Gastrocnemius medialis (tissue), 4 donors: ENCODE measurements at regions not wholly inside any gene's neighbourhood (a gene's known extent, or its start where the extent isn't known, plus 50 kb on each side); places are given as distances from the start of the nearest gene placed in this dataset.

Experiments
- ATAC-seq, 2 donors: fragments of 150-250 bp; one replicate each; pipeline ENCODE4 v1.9.1; 2016
- DNase-seq, 2 donors: peaks; one replicate each; pipeline ENCODE4 v3.0.0-alpha.2; 2019
- H3K27ac ChIP-seq, 4 donors: fragments of 200-600 bp; sonication (generic); 1 replicate in 1 of 4; 2 replicates in 3 of 4; pipeline ENCODE4 v1.5.1; 2016 to 2018; ENCODE audit warnings: mild to moderate bottlenecking in 2 of 4, moderate library complexity in 1 of 4
- H3K27me3 ChIP-seq, 3 donors: fragments of 200-600 bp; sonication (generic) in 2 of 3; 1 replicate in 1 of 3; 2 replicates in 2 of 3; pipeline versions ENCODE4 v1.5.1 to v1.6.0; 2016 to 2019; ENCODE audit warnings: mild to moderate bottlenecking in 1 of 3, moderate library complexity in 1 of 3
- H3K36me3 ChIP-seq, 2 donors: fragments of 200-600 bp; sonication (generic) in 1 of 2; one replicate each; pipeline ENCODE4 v1.5.1; 2017 to 2018
- H3K4me1 ChIP-seq, 2 donors: fragments of 200-600 bp; sonication (generic) in 1 of 2; one replicate each; pipeline ENCODE4 v1.5.1; 2016 to 2017; ENCODE audit warnings: mild to moderate bottlenecking in 2 of 2
- H3K4me3 ChIP-seq, 4 donors: fragments of 200-600 bp; sonication (generic) in 3 of 4; 1 replicate in 1 of 4; 2 replicates in 3 of 4; pipeline ENCODE4 v1.5.1; 2016 to 2019; ENCODE audit warnings: mild to moderate bottlenecking in 2 of 4
- H3K9me3 ChIP-seq, 3 donors: fragments of 200-600 bp; sonication (generic) in 2 of 3; 1 replicate in 1 of 3; 2 replicates in 2 of 3; pipeline ENCODE4 v1.5.1; 2016 to 2019
- POLR2A ChIP-seq, 2 donors: fragments of 450-650 bp; IDR thresholded peaks; one replicate each; pipeline ENCODE4 v1.6.1; 2017; ENCODE audit warnings: antibody characterized with exemption in 2 of 2, mild to moderate bottlenecking in 2 of 2, moderate library complexity in 2 of 2
- in situ Hi-C, 4 donors: fragments of 200-750 bp; cut with MboI; loops; one replicate each; pipeline versions ENCODE4 v1.15.0 to v1.8.0; 2017; ENCODE audit warnings: low sequenced_read_pairs in 4 of 4
- intact Hi-C: fragments of 100-400 bp; cut with DNase I; formaldehyde crosslinking; loops from one replicate; pipeline ENCODE4 v1.15.1; 2023; ENCODE audit warnings: low total_unique reads
- TF ChIP-seq, protein P1 (sequence below), 5 experiments: fragments of 450-650 bp in 3 of 5; fragments of 200-600 bp in 2 of 5; sonication (generic) in 2 of 5; IDR thresholded peaks in 4 of 5; conservative IDR thresholded peaks in 1 of 5; 1 replicate in 4 of 5; 2 replicates in 1 of 5; pipeline ENCODE4 v1.5.1; 2016 to 2019; ENCODE audit warnings: antibody characterized with exemption in 5 of 5, mild to moderate bottlenecking in 3 of 5, moderate library complexity in 3 of 5

DNA sequence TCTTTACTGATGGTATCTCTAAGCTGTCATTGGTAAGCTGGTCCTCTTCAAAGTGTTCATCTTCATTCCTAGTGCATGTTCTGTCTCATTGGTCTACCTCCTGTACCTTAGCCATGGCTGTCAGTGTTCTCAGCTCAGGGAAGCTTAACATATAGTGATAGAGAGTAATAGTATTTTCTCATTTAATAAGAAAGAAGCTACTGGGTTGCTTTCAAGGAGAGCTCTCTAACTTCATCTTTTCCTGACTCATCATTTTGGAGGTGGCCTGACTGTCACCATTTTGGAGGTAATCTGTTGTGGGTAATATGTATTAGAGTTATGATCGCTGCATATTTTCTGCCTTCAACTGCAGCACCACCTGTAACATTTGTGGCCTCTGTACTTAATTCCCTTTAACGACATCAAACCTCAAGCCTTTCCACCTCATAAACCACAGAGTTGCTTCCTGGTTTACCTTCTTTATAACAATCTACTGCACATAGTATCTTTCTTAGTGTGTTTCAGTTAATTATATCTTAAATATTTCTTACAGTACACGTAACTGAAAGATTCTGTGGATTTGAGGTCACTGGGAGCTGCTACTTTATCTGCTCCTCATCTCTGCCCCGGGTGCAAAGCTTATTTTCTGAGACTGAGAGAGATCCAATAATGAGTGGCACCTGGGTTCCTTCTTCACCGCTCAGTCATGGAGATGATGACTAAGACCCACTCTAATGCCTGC lies 474.0 kb upstream of the TECRL start:
- no peaks in the 10 kb centered on the region for H3K9me3 ChIP-seq
- DNase-seq (no peak), ATAC-seq (no peak)
- no peak for TF ChIP-seq POLR2A (IDR thresholded peaks at IDR 0.05)
- TF ChIP-seq, protein P1, sequence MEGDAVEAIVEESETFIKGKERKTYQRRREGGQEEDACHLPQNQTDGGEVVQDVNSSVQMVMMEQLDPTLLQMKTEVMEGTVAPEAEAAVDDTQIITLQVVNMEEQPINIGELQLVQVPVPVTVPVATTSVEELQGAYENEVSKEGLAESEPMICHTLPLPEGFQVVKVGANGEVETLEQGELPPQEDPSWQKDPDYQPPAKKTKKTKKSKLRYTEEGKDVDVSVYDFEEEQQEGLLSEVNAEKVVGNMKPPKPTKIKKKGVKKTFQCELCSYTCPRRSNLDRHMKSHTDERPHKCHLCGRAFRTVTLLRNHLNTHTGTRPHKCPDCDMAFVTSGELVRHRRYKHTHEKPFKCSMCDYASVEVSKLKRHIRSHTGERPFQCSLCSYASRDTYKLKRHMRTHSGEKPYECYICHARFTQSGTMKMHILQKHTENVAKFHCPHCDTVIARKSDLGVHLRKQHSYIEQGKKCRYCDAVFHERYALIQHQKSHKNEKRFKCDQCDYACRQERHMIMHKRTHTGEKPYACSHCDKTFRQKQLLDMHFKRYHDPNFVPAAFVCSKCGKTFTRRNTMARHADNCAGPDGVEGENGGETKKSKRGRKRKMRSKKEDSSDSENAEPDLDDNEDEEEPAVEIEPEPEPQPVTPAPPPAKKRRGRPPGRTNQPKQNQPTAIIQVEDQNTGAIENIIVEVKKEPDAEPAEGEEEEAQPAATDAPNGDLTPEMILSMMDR (IDR thresholded peaks at IDR 0.05 in 4 of 5, conservative IDR thresholded peaks at IDR 0.05 in 1 of 5), result no peak
- H3K36me3 ChIP-seq, result no peaks in the 10 kb centered on the region
- no peaks in the 10 kb centered on the region for H3K27me3 ChIP-seq
- H3K4me1 ChIP-seq, result no peaks in the 10 kb centered on the region
- no peak overlapping the region for H3K4me3 ChIP-seq
- no peak overlapping the region for H3K27ac ChIP-seq
- in situ Hi-C loops (no loop called here), intact Hi-C loops (no loop called here)

DNA sequence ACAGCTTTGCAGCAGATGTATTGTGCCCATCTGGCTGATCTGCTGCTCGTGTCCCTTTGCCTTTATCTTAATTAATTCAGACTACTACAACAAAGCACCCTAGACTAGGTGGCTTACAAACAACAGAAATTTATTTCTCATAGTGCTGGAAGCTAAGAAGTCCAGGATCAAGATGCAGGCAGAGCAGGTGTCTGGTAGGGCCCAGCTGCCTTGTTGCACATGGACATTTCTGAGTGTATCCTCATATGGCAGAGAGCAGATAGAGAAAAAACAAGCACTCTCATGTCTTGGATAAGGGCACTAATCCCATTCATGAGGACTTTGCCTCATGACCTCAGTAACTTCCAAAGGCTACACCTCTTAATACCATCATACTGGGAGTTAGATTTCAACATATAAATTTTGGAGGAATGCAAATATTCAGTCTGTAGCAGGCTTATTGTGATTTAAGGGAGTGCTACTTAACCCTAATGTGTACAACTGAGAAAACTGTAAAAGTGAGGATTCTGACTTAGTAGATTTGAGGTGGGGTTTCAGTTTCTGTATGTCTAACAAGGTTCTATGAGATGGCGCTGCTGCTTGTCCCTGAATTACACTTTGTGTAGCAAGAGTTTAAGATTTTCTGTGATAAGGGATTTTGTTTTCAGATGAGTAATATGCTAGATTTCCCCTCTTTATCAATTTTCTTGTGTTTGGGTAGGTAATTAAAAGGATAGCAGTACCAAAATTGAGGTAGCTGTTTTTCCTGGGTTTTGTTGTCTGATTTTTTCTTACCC lies 473.2 kb upstream of the TECRL start:
- in situ Hi-C loops (no loop called here), intact Hi-C loops (no loop called here)
- ATAC-seq (no peak), DNase-seq (no peak)
- Histone ChIP-seq H3K4me1 (no peaks in the 10 kb centered on the region), H3K27me3 (no peaks in the 10 kb centered on the region), H3K4me3 (no peak overlapping the region), H3K9me3 (no peaks in the 10 kb centered on the region), H3K36me3 (no peaks in the 10 kb centered on the region), H3K27ac (no peak overlapping the region)
- TF ChIP-seq, protein P1 (IDR thresholded peaks at IDR 0.05 in 4 of 5, conservative IDR thresholded peaks at IDR 0.05 in 1 of 5), result no peak
- no peak for TF ChIP-seq POLR2A (IDR thresholded peaks at IDR 0.05)

DNA sequence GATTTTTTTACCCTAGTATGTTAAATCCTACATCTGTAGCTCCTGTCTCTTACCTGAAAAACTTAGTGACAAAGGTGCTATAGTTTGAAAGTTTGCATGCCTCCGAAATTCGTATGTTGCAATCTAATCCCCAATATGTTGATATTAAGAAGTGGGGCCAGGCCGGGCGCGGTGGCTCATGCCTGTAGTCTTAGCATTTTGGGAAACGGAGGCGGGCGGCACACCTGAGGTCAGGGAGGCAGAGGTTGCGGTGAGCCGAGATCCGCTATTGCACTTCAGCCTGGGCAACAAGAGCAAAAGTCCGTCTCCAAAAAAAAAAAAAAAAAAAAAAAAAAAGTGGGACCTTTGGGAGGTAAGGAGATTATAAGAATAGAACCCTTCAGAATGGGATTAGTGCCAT lies 471.3 kb upstream of the TECRL start:
- no peak for ATAC-seq
- no peaks in the 10 kb centered on the region for H3K36me3 ChIP-seq
- no peaks in the 10 kb centered on the region for H3K9me3 ChIP-seq
- in situ Hi-C loops, result no loop called here
- H3K27ac ChIP-seq, result no peak overlapping the region
- no peak for DNase-seq
- TF ChIP-seq POLR2A (IDR thresholded peaks at IDR 0.05), result no peak
- TF ChIP-seq, protein P1 (IDR thresholded peaks at IDR 0.05 in 4 of 5, conservative IDR thresholded peaks at IDR 0.05 in 1 of 5), result no peak
- H3K27me3 ChIP-seq, result no peaks in the 10 kb centered on the region
- intact Hi-C loops, result no loop called here
- no peaks in the 10 kb centered on the region for H3K4me1 ChIP-seq
- H3K4me3 ChIP-seq, result no peak overlapping the region

DNA sequence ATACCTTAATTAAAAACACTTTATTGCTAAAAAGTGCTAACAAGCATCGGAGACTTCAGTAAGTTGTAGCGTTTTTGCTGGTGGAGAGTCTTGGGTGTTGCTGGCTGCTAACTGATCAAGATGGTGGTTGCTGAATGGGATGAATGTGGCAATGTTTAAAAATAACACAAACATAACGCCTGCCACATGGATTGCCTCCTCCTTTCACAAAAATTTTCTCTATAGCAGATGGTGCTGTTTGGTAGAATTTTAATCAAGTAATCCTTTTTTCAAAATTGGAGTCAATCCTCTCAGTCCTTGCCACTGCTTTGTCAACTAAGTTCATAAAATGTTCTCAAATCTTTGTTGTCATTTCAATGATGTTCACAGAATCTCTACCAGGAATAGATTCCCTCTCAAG lies 466.8 kb upstream of the TECRL start:
- no peaks in the 10 kb centered on the region for H3K27me3 ChIP-seq
- intact Hi-C loops (no loop called here), in situ Hi-C loops (no loop called here)
- DNase-seq (no peak), ATAC-seq (no peak)
- no peak overlapping the region for H3K27ac ChIP-seq
- H3K36me3 ChIP-seq, result no peaks in the 10 kb centered on the region
- no peaks in the 10 kb centered on the region for H3K4me1 ChIP-seq
- no peak for TF ChIP-seq POLR2A (IDR thresholded peaks at IDR 0.05)
- TF ChIP-seq, protein P1 (IDR thresholded peaks at IDR 0.05 in 4 of 5, conservative IDR thresholded peaks at IDR 0.05 in 1 of 5), result no peak
- H3K4me3 ChIP-seq, result no peak overlapping the region
- no peaks in the 10 kb centered on the region for H3K9me3 ChIP-seq
